ENCODE measurements at regions not wholly inside any gene's neighbourhood (a gene's known extent, or its start where the extent isn't known, plus 50 kb on each side); places are given as distances from the start of the nearest gene placed in this dataset.

DNA sequence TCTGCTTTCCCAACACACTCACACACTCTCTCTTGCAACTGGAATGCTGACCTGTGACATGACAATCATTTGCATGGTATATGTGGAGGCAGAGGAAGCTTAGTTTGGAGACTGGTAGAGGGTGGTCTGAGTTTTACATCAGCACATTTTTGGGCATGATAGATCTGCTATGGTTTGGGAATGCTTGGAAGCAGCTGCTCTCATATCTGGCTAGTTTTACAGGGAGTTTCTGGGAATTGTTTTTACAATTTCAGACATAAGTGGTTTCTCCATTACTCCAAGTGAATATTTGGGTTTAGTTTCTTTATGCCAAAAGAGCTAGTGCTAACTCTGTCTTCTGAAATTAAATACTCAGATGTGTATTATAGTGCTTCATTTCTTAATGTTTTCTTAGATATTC is 977.6 kb downstream of the SUCLG1 start:
- no peak for TF ChIP-seq ZNF560 (tag by site-specific recombination; IDR thresholded peaks at IDR 0.05; ENCODE audit: borderline replicate concordance)
- TF ChIP-seq, protein P1, sequence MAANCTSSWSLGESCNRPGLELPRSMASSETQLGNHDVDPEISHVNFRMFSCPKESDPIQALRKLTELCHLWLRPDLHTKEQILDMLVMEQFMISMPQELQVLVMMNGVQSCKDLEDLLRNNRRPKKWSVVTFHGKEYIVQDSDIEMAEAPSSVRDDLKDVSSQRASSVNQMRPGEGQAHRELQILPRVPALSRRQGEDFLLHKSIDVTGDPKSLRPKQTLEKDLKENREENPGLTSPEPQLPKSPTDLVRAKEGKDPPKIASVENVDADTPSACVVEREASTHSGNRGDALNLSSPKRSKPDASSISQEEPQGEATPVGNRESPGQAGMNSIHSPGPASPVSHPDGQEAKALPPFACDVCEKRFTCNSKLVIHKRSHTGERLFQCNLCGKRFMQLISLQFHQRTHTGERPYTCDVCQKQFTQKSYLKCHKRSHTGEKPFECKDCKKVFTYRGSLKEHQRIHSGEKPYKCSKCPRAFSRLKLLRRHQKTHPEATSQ (tag by site-specific recombination; IDR thresholded peaks at IDR 0.05) = no peak
- TF ChIP-seq ZNF366 (tag by site-specific recombination; conservative IDR thresholded peaks at IDR 0.05) = no peak
- TF ChIP-seq, protein P2, sequence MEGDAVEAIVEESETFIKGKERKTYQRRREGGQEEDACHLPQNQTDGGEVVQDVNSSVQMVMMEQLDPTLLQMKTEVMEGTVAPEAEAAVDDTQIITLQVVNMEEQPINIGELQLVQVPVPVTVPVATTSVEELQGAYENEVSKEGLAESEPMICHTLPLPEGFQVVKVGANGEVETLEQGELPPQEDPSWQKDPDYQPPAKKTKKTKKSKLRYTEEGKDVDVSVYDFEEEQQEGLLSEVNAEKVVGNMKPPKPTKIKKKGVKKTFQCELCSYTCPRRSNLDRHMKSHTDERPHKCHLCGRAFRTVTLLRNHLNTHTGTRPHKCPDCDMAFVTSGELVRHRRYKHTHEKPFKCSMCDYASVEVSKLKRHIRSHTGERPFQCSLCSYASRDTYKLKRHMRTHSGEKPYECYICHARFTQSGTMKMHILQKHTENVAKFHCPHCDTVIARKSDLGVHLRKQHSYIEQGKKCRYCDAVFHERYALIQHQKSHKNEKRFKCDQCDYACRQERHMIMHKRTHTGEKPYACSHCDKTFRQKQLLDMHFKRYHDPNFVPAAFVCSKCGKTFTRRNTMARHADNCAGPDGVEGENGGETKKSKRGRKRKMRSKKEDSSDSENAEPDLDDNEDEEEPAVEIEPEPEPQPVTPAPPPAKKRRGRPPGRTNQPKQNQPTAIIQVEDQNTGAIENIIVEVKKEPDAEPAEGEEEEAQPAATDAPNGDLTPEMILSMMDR (tag by site-specific recombination; IDR thresholded peaks at IDR 0.05) = no peak
- TF ChIP-seq, protein P3, sequence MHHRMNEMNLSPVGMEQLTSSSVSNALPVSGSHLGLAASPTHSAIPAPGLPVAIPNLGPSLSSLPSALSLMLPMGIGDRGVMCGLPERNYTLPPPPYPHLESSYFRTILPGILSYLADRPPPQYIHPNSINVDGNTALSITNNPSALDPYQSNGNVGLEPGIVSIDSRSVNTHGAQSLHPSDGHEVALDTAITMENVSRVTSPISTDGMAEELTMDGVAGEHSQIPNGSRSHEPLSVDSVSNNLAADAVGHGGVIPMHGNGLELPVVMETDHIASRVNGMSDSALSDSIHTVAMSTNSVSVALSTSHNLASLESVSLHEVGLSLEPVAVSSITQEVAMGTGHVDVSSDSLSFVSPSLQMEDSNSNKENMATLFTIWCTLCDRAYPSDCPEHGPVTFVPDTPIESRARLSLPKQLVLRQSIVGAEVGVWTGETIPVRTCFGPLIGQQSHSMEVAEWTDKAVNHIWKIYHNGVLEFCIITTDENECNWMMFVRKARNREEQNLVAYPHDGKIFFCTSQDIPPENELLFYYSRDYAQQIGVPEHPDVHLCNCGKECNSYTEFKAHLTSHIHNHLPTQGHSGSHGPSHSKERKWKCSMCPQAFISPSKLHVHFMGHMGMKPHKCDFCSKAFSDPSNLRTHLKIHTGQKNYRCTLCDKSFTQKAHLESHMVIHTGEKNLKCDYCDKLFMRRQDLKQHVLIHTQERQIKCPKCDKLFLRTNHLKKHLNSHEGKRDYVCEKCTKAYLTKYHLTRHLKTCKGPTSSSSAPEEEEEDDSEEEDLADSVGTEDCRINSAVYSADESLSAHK (tag by site-specific recombination; IDR thresholded peaks at IDR 0.05) = no peak
- TF ChIP-seq, protein P4, sequence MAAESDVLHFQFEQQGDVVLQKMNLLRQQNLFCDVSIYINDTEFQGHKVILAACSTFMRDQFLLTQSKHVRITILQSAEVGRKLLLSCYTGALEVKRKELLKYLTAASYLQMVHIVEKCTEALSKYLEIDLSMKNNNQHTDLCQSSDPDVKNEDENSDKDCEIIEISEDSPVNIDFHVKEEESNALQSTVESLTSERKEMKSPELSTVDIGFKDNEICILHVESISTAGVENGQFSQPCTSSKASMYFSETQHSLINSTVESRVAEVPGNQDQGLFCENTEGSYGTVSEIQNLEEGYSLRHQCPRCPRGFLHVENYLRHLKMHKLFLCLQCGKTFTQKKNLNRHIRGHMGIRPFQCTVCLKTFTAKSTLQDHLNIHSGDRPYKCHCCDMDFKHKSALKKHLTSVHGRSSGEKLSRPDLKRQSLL (tag by site-specific recombination; IDR thresholded peaks at IDR 0.05) = no peak
- TF ChIP-seq ZEB2 (tag by site-specific recombination; IDR thresholded peaks at IDR 0.05) = no peak

All from HEK293 (cell line).